AG04450 (cell line): ENCODE measurements at regions not wholly inside any gene's neighbourhood (a gene's known extent, or its start where the extent isn't known, plus 50 kb on each side); places are given as distances from the start of the nearest gene placed in this dataset.

Experiments used
- CTCF ChIA-PET: fragments of 300-600, 350-600 bp; formaldehyde crosslinking; extraction: SDS; loops from one replicate; lab custom pipeline; 2022; ENCODE audit warnings: antibody characterized with exemption, inconsistent platforms; lab: Charles Lee
- POLR2A ChIA-PET: fragments of 350-600 bp; formaldehyde crosslinking; extraction: SDS; loops from one replicate; lab custom pipeline; 2021; ENCODE audit warnings: antibody characterized with exemption, inconsistent platforms; lab: Yijun Ruan, JAX
- DNase-seq: peaks from one replicate; pipeline ENCODE4 v3.0.0-alpha.2; 2011; ENCODE audit warnings: low read depth, low spot score
- H3K27ac ChIP-seq: one replicate; pipeline ENCODE4 v1.5.1; 2012; ENCODE audit warnings: low read depth, low read length, control low read depth
- H3K27me3 ChIP-seq: one replicate; pipeline ENCODE4 v1.6.0; 2012; ENCODE audit warnings: low read length; ENCODE audit not compliant: control insufficient read depth, insufficient read depth
- H3K4me3 ChIP-seq: 2 replicates; pipeline ENCODE4 v1.5.1; 2011; ENCODE audit warnings: mild to moderate bottlenecking, low read depth, low read length, control low read depth
- H3K9me3 ChIP-seq: 2 replicates; pipeline ENCODE4 v1.5.1; 2012; ENCODE audit warnings: low read length; ENCODE audit not compliant: control insufficient read depth, insufficient read depth
- CTCF ChIP-seq: IDR thresholded peaks from 2 replicates; pipeline ENCODE4 v1.5.1; 2011; ENCODE audit warnings: low read depth, low read length, control low read depth, inconsistent platforms

GRCh38 chr6:137434640-137435039 lies 59.6 kb downstream of the OLIG3 start:
- no peaks in the 10 kb centered on the region for H3K9me3 ChIP-seq
- CTCF ChIA-PET, result no interaction called here
- POLR2A ChIA-PET, result no interaction called here

DNA sequence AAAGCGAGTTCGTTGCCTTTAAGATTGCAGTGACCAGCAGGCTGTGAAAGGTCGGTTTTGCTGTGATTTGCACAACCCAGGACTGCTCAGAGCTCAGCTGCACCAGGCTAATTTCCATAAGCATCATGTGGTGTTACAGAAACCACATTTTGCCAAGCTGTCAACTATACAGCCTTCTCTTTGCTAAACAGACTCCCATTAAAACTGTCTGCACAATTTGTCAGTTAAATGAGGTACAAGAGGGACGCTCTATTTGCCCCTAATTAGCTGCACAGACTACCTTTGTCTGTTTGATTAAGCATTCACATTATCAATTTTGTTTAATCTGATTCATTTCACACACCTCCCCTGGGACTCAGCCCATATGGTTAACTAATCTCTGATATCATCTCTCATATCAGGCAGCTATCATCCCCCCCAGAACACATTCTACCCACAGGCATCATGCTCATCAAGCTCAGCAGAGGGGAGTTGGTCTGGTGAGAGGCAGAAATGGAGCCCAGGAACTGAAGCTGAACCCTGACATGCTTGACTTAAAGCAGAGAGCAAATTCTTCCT lies 62.1 kb downstream of the OLIG3 start:
- TF ChIP-seq CTCF, result no peak
- Histone ChIP-seq H3K27me3 (no peaks in the 10 kb centered on the region), H3K27ac (no peak overlapping the region), H3K4me3 (no peak overlapping the region), H3K9me3 (no peaks in the 10 kb centered on the region)
- ChIA-PET POLR2A (no interaction called here), CTCF (no interaction called here)
- no peak for DNase-seq

More at GRCh38 chr6:137434640-137435039, 59.6 kb downstream of the OLIG3 start:
- no peak for TF ChIP-seq CTCF
- H3K27ac ChIP-seq, result no peak overlapping the region
- DNase-seq, result no peak
- no peaks in the 10 kb centered on the region for H3K27me3 ChIP-seq
- H3K4me3 ChIP-seq, result no peak overlapping the region

- Histone ChIP-seq H3K27ac (no peak overlapping the region), H3K27me3 (no peaks in the 10 kb centered on the region), H3K9me3 (no peaks in the 10 kb centered on the region), H3K4me3 (no peak overlapping the region)
- no peak for DNase-seq
- ChIA-PET CTCF (no interaction called here), POLR2A (no interaction called here)
- TF ChIP-seq CTCF, result no peak
Observed at GRCh38 chr6:137430954-137431353, 63.2 kb downstream of the OLIG3 start.

- DNase-seq, result no peak
- no peaks in the 10 kb centered on the region for H3K9me3 ChIP-seq
- POLR2A ChIA-PET, result no interaction called here
- CTCF ChIA-PET, result no interaction called here
- no peak overlapping the region for H3K27ac ChIP-seq
- TF ChIP-seq CTCF, result no peak
- no peak overlapping the region for H3K4me3 ChIP-seq
- H3K27me3 ChIP-seq, result no peaks in the 10 kb centered on the region
Observed at GRCh38 chr6:137427656-137428290, 66.4 kb downstream of the OLIG3 start.

DNA sequence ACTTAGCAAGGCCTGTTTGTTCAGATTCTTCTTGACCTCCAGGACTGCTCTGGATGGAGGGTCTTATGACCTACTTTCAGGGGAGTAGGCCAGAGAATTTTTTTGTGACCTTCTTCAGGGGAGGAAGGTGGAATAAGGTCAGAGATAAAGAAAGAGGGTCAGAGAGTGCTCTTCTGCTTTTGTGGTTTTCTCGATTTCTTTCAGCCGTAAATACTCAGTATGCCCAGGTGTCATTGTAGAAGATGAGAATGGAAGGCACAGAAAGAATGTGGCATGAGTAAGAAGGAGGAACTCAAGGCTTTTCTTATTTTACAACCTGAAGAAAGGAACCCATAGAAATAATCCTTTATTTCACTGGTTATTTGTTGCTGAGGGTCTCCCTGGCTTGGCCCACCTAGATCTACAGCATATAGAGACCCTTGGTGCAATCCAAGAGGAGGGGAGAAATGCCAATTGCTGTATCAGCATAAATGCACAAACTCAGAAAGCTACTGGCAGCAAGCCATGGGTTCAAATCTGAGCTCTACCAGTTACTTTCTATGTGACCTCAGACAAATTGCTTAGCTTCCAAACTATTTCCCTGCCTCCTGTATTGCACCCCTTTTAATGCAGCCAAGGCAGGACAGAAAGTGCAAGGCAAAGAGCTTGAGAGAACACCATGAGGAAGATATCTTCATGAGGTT lies 68.0 kb downstream of the OLIG3 start:
- no peak for DNase-seq
- H3K9me3 ChIP-seq, result no peaks in the 10 kb centered on the region
- no peaks in the 10 kb centered on the region for H3K27me3 ChIP-seq
- TF ChIP-seq CTCF, result no peak
- H3K27ac ChIP-seq, result no peak overlapping the region
- ChIA-PET POLR2A (no interaction called here), CTCF (interaction anchor here (1.0 kb wide), 1 partner anchor 11 kb away, joined by 3 read pairs; no protein-coding TSS in a partner anchor)
- no peak overlapping the region for H3K4me3 ChIP-seq
